Keratinocyte (primary cell): ENCODE measurements at regions not wholly inside any gene's neighbourhood (a gene's known extent, or its start where the extent isn't known, plus 50 kb on each side); places are given as distances from the start of the nearest gene placed in this dataset.

Source experiments
- DNase-seq: peaks from one replicate; pipeline ENCODE4 v3.0.0-alpha.2; 2011; ENCODE audit warnings: low read depth, missing footprints, low spot score
- FAIRE-seq: peaks from 2 replicates; lab custom pipeline; 2011; peaks lifted over from hg19 to GRCh38; lab: Jason Lieb, UNC
- H2AFZ ChIP-seq: 2 replicates; pipeline ENCODE4 v1.6.0; 2012; ENCODE audit warnings: low read length, control low read depth, inconsistent platforms; ENCODE audit not compliant: control insufficient read depth
- H3K27ac ChIP-seq: 2 replicates; pipeline ENCODE4 v1.5.1; 2011; ENCODE audit warnings: low read length; ENCODE audit not compliant: control insufficient read depth, insufficient read depth
- H3K27me3 ChIP-seq: 3 replicates; pipeline ENCODE4 v1.6.0; 2011; ENCODE audit warnings: low read length; ENCODE audit not compliant: control insufficient read depth, insufficient read depth; ENCODE audit errors: extremely low read depth
- H3K36me3 ChIP-seq, 2 experiments: 2 replicates in 1 of 2; 3 replicates in 1 of 2; pipeline ENCODE4 v1.5.1; 2011; ENCODE audit warnings: low read length in 2 of 2, mild to moderate bottlenecking in 1 of 2; ENCODE audit not compliant: control insufficient read depth in 2 of 2, insufficient read depth in 2 of 2; ENCODE audit errors: extremely low read depth in 1 of 2
- H3K4me1 ChIP-seq: 3 replicates; pipeline ENCODE4 v1.5.1; 2011; ENCODE audit warnings: low read length; ENCODE audit not compliant: control insufficient read depth, insufficient read depth; ENCODE audit errors: extremely low read depth
- H3K4me2 ChIP-seq: 3 replicates; pipeline ENCODE4 v1.6.0; 2011; ENCODE audit warnings: low read depth, low read length; ENCODE audit not compliant: control insufficient read depth, insufficient read depth; ENCODE audit errors: extremely low read depth
- H3K4me3 ChIP-seq, 3 experiments: fragments of 200-600 bp in 1 of 3; sonication (generic) in 1 of 3; 2 replicates in 2 of 3; 3 replicates in 1 of 3; pipeline ENCODE4 v1.5.1; 2011 to 2016; ENCODE audit warnings: low read length in 3 of 3, mild to moderate bottlenecking in 3 of 3, control low read depth in 2 of 3, inconsistent platforms in 1 of 3, low read depth in 1 of 3, mixed read lengths in 1 of 3, mixed run types in 1 of 3, moderate library complexity in 1 of 3; ENCODE audit not compliant: control insufficient read depth in 2 of 3, insufficient read depth in 2 of 3; ENCODE audit errors: extremely low read depth in 1 of 3
- H3K79me2 ChIP-seq: 2 replicates; pipeline ENCODE4 v1.6.0; 2012; ENCODE audit warnings: low read length; ENCODE audit not compliant: control insufficient read depth, insufficient read depth
- H3K9ac ChIP-seq: 3 replicates; pipeline ENCODE4 v1.6.0; 2011; ENCODE audit warnings: low read length; ENCODE audit not compliant: control insufficient read depth, insufficient read depth; ENCODE audit errors: extremely low read depth
- H3K9me1 ChIP-seq: 3 replicates; pipeline ENCODE4 v1.6.0; 2011; ENCODE audit warnings: low read length; ENCODE audit not compliant: control insufficient read depth, insufficient read depth; ENCODE audit errors: extremely low read depth
- H3K9me3 ChIP-seq: 2 replicates; pipeline ENCODE4 v1.5.1; 2012; ENCODE audit warnings: low read depth, low read length; ENCODE audit not compliant: control insufficient read depth
- H4K20me1 ChIP-seq: 3 replicates; pipeline ENCODE4 v1.6.0; 2011; ENCODE audit warnings: low read length; ENCODE audit not compliant: control insufficient read depth, insufficient read depth; ENCODE audit errors: extremely low read depth
- CTCF ChIP-seq, 3 experiments: IDR thresholded peaks in 1 of 3; conservative IDR thresholded peaks in 1 of 3; optimal IDR thresholded peaks in 1 of 3; 2 replicates in 2 of 3; 3 replicates in 1 of 3; pipeline versions ENCODE3 to v1.5.1; 2011; ENCODE audit warnings: low read length in 3 of 3, mild to moderate bottlenecking in 3 of 3, moderate library complexity in 2 of 3, control low read depth in 1 of 3, inconsistent platforms in 1 of 3; ENCODE audit not compliant: insufficient read depth in 2 of 3; ENCODE audit errors: extremely low read depth in 1 of 3
- EZH2 ChIP-seq: IDR thresholded peaks from one replicate; pipeline ENCODE4 v1.6.1; 2012; ENCODE audit warnings: inconsistent platforms, mild to moderate bottlenecking, low read length, moderate library complexity
- dilution Hi-C: fragments of 300-500 bp; cut with MboI; formaldehyde crosslinking; loops from one replicate; pipeline ENCODE4 v1.7.0; 2020; ENCODE audit warnings: low sequenced_read_pairs; ENCODE audit not compliant: extremely low pct_ligation_motif_present

- Histone ChIP-seq H3K9ac (no peak overlapping the region), H3K27me3 (no peaks in the 10 kb centered on the region), H3K4me3 (no peak overlapping the region), H3K4me2 (no peak overlapping the region), H3K9me1 (no peaks in the 10 kb centered on the region), H3K79me2 (no peaks in the 10 kb centered on the region), H4K20me1 (no peaks in the 10 kb centered on the region), H3K4me1 (peaks cover 5% of the 10 kb centered on the region), H2AFZ (no peak overlapping the region), H3K9me3 (no peaks in the 10 kb centered on the region), H3K27ac (no peak overlapping the region), H3K36me3 (no peaks in the 10 kb centered on the region)
- DNase-seq (no peak), FAIRE-seq (no peak)
- dilution Hi-C loops, result no loop called here
- TF ChIP-seq EZH2, result no peak
- no peak for TF ChIP-seq CTCF (optimal IDR thresholded peaks at IDR 0.05 in 1 of 3, IDR thresholded peaks at IDR 0.05 in 1 of 3, conservative IDR thresholded peaks at IDR 0.05 in 1 of 3; ENCODE audit: extremely low read depth in 1 of 3, insufficient read depth in 2 of 3, low read length in 3 of 3)
These were observed 239.7 kb downstream of the GPD2 start for GRCh38 chr2:156675896-156676295.

- Histone ChIP-seq H3K27me3 (no peaks in the 10 kb centered on the region), H3K27ac (no peak overlapping the region), H3K9me1 (no peaks in the 10 kb centered on the region), H3K4me1 (no peaks in the 10 kb centered on the region), H3K4me3 (no peak overlapping the region), H3K79me2 (no peaks in the 10 kb centered on the region), H3K4me2 (no peak overlapping the region), H2AFZ (no peak overlapping the region), H4K20me1 (no peaks in the 10 kb centered on the region), H3K9me3 (no peaks in the 10 kb centered on the region), H3K36me3 (no peaks in the 10 kb centered on the region), H3K9ac (no peak overlapping the region)
- dilution Hi-C loops, result no loop called here
- FAIRE-seq (no peak), DNase-seq (no peak)
- no peak for TF ChIP-seq CTCF (optimal IDR thresholded peaks at IDR 0.05 in 1 of 3, IDR thresholded peaks at IDR 0.05 in 1 of 3, conservative IDR thresholded peaks at IDR 0.05 in 1 of 3; ENCODE audit: extremely low read depth in 1 of 3, insufficient read depth in 2 of 3, low read length in 3 of 3)
- TF ChIP-seq EZH2, result no peak
These were observed 243.6 kb downstream of the GPD2 start for GRCh38 chr2:156679820-156680219.
